Pancreas (tissue), 10 donors: ENCODE measurements at regions not wholly inside any gene's neighbourhood (a gene's known extent, or its start where the extent isn't known, plus 50 kb on each side); places are given as distances from the start of the nearest gene placed in this dataset.

Experiments used
- ATAC-seq, 4 donors: fragments of 200-7000 bp; cut with Tn5 transposase; one replicate each; pipeline versions ENCODE4 v1.8.0 to v1.9.1; 2020; ENCODE audit warnings: mild to moderate bottlenecking in 4 of 4, moderate library complexity in 4 of 4
- DNase-seq, 6 donors: peaks; one replicate each; pipeline ENCODE4 v3.0.0-alpha.2; 2020
- FAIRE-seq: peaks from 2 replicates; lab custom pipeline; 2012; peaks lifted over from hg19 to GRCh38; lab: Jason Lieb, UNC
- H3K27ac ChIP-seq, 4 donors: fragments of 200-600 bp; sonication (generic); 1 replicate in 3 of 4; 2 replicates in 1 of 4; pipeline versions ENCODE4 v1.5.0 to v1.8.0; 2020
- H3K27me3 ChIP-seq, 4 donors: fragments of 200-600 bp; one replicate each; pipeline ENCODE4 v1.8.0; 2021
- H3K36me3 ChIP-seq, 3 donors: fragments of 200-600 bp; sonication (generic) in 1 of 3; one replicate each; pipeline versions ENCODE4 v1.5.0 to v1.8.0; 2020 to 2021
- H3K4me1 ChIP-seq, 3 donors: fragments of 200-600 bp; one replicate each; pipeline ENCODE4 v1.8.0; 2021
- H3K4me3 ChIP-seq, 4 donors: fragments of 200-600 bp; sonication (generic) in 2 of 4; one replicate each; pipeline versions ENCODE4 v1.5.0 to v1.8.0; 2020 to 2021
- H3K9me3 ChIP-seq, 4 donors: fragments of 200-600 bp; one replicate each; pipeline ENCODE4 v1.8.0; 2021
- WGBS, 2 donors: extraction: QIAGEN DNeasy Blood & Tissue Kit; methylation state at CpG; one replicate each; pipeline ENCODE4 v1.1.7; 2013; 5-methylcytosine and 5-hydroxymethylcytosine counted together
- intact Hi-C, 3 donors: fragments of 100-400 bp; cut with DNase I; formaldehyde crosslinking; loops; one replicate each; pipeline versions ENCODE4 v1.11.1 to v1.14.2; 2022
- TF ChIP-seq, protein P1 (sequence below), 4 donors: fragments of 200-600 bp; sonication (generic) in 3 of 4; IDR thresholded peaks; one replicate each; pipeline versions ENCODE4 v1.5.0 to v1.8.0; 2021; ENCODE audit warnings: antibody characterized with exemption in 4 of 4
- donor health status: healthy with polysubstance abuse.
- donor health status: DM: no; HTN: no; CAD: no; lungs with moderate emphysema.
- donor health status: DM: no; HTN: no; CAD: no.
- donor health status: control.
- donor health status: control.
- donor health status: Bipolar disorder and iron deficiency.
- donor health status: DM: yes; HTN: yes; CAD: no.
- donor health status: DM: no; HTN: no; CAD: no.
- donor health status: DM: no; HTN: no; CAD: no.
- donor health status: DM: yes; HTN: yes; CAD: no.

DNA sequence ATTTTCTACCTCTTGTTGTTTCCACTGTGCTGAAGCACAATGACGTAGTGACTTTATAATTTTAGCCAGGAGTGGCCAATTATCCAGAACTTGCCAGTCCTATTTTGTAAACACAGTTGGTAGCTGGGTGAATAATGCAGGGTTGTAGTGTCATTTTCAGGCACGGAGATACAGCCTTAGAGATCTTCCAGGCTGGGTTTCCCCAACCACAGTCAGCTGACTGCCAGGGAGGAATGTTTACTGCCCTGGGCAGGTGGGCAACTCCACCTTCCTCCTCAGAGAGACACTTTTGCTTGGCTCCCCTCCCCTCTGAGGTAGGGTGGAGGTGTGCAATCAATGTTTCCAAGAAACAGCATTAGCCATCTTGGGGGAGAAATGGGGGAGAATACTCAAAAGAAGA lies 228.1 kb upstream of the NR4A3 start:
- Histone ChIP-seq H3K9me3 (no peaks in the 10 kb centered on the region), H3K36me3 (no peaks in the 10 kb centered on the region), H3K27me3 (no peaks in the 10 kb centered on the region), H3K4me3 (no peak overlapping the region), H3K27ac (no peak overlapping the region), H3K4me1 (no peaks in the 10 kb centered on the region)
- FAIRE-seq (no peak), ATAC-seq (peak in 2 of 4 donors; percentile 40 to 65), DNase-seq (no peak)
- intact Hi-C loops, result no loop called here
- WGBS, 2 donors, result 64 to 67% methylated on average over 2 of the region's 2 CpGs
- TF ChIP-seq, protein P1, sequence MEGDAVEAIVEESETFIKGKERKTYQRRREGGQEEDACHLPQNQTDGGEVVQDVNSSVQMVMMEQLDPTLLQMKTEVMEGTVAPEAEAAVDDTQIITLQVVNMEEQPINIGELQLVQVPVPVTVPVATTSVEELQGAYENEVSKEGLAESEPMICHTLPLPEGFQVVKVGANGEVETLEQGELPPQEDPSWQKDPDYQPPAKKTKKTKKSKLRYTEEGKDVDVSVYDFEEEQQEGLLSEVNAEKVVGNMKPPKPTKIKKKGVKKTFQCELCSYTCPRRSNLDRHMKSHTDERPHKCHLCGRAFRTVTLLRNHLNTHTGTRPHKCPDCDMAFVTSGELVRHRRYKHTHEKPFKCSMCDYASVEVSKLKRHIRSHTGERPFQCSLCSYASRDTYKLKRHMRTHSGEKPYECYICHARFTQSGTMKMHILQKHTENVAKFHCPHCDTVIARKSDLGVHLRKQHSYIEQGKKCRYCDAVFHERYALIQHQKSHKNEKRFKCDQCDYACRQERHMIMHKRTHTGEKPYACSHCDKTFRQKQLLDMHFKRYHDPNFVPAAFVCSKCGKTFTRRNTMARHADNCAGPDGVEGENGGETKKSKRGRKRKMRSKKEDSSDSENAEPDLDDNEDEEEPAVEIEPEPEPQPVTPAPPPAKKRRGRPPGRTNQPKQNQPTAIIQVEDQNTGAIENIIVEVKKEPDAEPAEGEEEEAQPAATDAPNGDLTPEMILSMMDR (IDR thresholded peaks at IDR 0.05), result no peak

GRCh38 chr9:99594056-99594780 lies 227.5 kb upstream of the NR4A3 start:
- FAIRE-seq (no peak), ATAC-seq (peak in 1 of 4 donors; percentile 46), DNase-seq (peak in 1 of 6 donors; percentile 10)
- no peaks in the 10 kb centered on the region for H3K27me3 ChIP-seq
- H3K9me3 ChIP-seq, result no peaks in the 10 kb centered on the region
- no peaks in the 10 kb centered on the region for H3K4me1 ChIP-seq
- 71 to 83% methylated on average over 4 of the region's 4 CpGs for WGBS, 2 donors
- no peak overlapping the region for H3K4me3 ChIP-seq
- intact Hi-C loops, result no loop called here
- H3K36me3 ChIP-seq, result no peaks in the 10 kb centered on the region
- no peak overlapping the region for H3K27ac ChIP-seq
- TF ChIP-seq, protein P1 (IDR thresholded peaks at IDR 0.05), result no peak

- no peaks in the 10 kb centered on the region for H3K4me1 ChIP-seq
- H3K27me3 ChIP-seq, result no peaks in the 10 kb centered on the region
- intact Hi-C loops, result no loop called here
- no peaks in the 10 kb centered on the region for H3K9me3 ChIP-seq
- TF ChIP-seq, protein P1 (IDR thresholded peaks at IDR 0.05), result no peak
- H3K4me3 ChIP-seq, result no peak overlapping the region
- no peaks in the 10 kb centered on the region for H3K36me3 ChIP-seq
- DNase-seq (no peak), ATAC-seq (peak in 1 of 4 donors; percentile 57), FAIRE-seq (no peak)
- no peak overlapping the region for H3K27ac ChIP-seq
- 78 to 85% methylated on average over 5 of the region's 5 CpGs for WGBS, 2 donors
These were observed 225.9 kb upstream of the NR4A3 start for GRCh38 chr9:99595796-99596195.

- no peaks in the 10 kb centered on the region for H3K36me3 ChIP-seq
- TF ChIP-seq, protein P1 (IDR thresholded peaks at IDR 0.05), result no peak
- FAIRE-seq (no peak), DNase-seq (peak in 1 of 6 donors; percentile 16), ATAC-seq (peak in 3 of 4 donors; percentile 46 to 74 (median 69))
- no peak overlapping the region for H3K27ac ChIP-seq
- H3K9me3 ChIP-seq, result no peaks in the 10 kb centered on the region
- intact Hi-C loops, result no loop called here
- H3K4me1 ChIP-seq, result no peaks in the 10 kb centered on the region
- H3K4me3 ChIP-seq, result no peak overlapping the region
- H3K27me3 ChIP-seq, result no peaks in the 10 kb centered on the region
- 40 to 41% methylated on average over 6 of the region's 6 CpGs for WGBS, 2 donors
These were observed 220.0 kb upstream of the NR4A3 start for GRCh38 chr9:99601571-99602111.

DNA sequence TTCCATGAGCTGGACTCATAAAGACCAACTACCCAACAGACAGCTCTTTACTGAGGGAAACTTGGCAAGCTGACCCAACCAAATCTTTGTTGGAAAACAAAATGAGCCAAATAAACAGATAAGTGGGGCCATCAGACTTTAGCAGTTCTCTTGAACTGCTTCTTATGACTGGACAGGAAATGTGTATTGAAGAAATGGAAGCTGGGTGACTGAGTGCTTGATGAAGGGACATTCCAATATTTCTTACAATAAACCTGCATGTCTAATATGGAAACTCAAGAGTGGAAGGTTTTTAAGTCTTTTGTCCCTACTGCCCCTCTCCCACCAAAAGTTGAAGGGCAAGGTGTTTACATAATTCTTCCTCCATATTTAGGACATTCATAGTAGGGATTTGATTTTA lies 218.8 kb upstream of the NR4A3 start:
- TF ChIP-seq, protein P1 (IDR thresholded peaks at IDR 0.05), result no peak
- Histone ChIP-seq H3K9me3 (no peaks in the 10 kb centered on the region), H3K4me1 (no peaks in the 10 kb centered on the region), H3K27ac (no peak overlapping the region), H3K27me3 (no peaks in the 10 kb centered on the region), H3K4me3 (no peak overlapping the region), H3K36me3 (no peaks in the 10 kb centered on the region)
- intact Hi-C loops, result no loop called here
- ATAC-seq (no peak), FAIRE-seq (no peak), DNase-seq (no peak)
